Coronary artery (tissue), 2 donors: ENCODE measurements at regions not wholly inside any gene's neighbourhood (a gene's known extent, or its start where the extent isn't known, plus 50 kb on each side); places are given as distances from the start of the nearest gene placed in this dataset.

Experiments
- DNase-seq: peaks from one replicate; pipeline ENCODE4 v3.0.0-alpha.2; 2017; ENCODE audit warnings: low spot score
- H3K27ac ChIP-seq, 2 donors: fragments of 200-600 bp; sonication (generic); one replicate each; pipeline ENCODE4 v1.5.1; 2016 to 2019
- H3K4me3 ChIP-seq: fragments of 200-600 bp; sonication (generic); 2 replicates; pipeline ENCODE4 v1.5.1; 2016; ENCODE audit warnings: mild to moderate bottlenecking, moderate library complexity
- TF ChIP-seq, protein P1 (sequence below): fragments of 200-600 bp; sonication (generic); IDR thresholded peaks from one replicate; pipeline ENCODE4 v1.5.1; 2019; ENCODE audit warnings: antibody characterized with exemption

DNA sequence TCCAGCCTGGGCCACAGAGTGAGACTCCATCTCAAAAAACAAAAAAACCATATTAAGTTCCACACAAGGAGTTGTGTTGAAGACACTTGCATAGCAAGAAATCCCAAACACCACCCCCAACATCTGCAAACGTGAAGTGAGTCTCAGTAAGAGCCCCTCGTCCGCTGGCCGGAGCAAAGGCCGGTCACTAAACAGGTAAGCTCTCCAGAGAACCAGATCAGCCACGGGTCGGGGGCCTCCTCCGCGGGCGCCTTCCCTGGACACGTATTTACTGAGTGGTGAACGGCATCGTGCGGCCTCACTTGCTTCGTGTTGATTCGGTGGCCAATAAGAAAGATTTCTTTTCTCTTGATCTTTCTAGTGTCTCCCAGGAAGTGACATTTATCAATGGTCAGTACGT, 93.6 kb downstream of the MRPL36 start:
- peak; percentile 40 for DNase-seq
- TF ChIP-seq, protein P1, sequence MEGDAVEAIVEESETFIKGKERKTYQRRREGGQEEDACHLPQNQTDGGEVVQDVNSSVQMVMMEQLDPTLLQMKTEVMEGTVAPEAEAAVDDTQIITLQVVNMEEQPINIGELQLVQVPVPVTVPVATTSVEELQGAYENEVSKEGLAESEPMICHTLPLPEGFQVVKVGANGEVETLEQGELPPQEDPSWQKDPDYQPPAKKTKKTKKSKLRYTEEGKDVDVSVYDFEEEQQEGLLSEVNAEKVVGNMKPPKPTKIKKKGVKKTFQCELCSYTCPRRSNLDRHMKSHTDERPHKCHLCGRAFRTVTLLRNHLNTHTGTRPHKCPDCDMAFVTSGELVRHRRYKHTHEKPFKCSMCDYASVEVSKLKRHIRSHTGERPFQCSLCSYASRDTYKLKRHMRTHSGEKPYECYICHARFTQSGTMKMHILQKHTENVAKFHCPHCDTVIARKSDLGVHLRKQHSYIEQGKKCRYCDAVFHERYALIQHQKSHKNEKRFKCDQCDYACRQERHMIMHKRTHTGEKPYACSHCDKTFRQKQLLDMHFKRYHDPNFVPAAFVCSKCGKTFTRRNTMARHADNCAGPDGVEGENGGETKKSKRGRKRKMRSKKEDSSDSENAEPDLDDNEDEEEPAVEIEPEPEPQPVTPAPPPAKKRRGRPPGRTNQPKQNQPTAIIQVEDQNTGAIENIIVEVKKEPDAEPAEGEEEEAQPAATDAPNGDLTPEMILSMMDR, result no peak
- Histone ChIP-seq H3K4me3 (no peak overlapping the region), H3K27ac (no peak overlapping the region)

DNA sequence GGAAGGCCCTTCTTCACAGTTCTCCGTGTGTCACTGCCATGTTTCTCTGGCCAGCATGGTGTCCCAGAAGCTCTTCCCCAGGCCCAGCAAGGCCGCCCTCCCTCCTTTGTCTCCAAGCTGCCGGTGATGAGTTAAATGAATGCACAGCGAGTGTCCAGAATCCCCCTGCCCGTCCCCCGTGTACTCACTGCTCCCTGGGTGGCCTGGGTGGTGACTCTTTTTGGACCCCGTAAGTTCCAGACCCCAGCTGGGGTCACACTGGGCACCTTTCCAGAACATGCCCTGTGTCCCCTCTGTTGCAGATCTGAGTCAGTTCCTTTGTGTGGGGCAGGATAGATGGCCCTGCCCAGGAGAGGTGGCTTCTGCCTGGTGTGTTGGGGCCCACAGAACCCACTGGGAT, 95.0 kb downstream of the MRPL36 start:
- TF ChIP-seq, protein P1, result no peak
- H3K27ac ChIP-seq, result no peak overlapping the region
- no peak for DNase-seq

DNA sequence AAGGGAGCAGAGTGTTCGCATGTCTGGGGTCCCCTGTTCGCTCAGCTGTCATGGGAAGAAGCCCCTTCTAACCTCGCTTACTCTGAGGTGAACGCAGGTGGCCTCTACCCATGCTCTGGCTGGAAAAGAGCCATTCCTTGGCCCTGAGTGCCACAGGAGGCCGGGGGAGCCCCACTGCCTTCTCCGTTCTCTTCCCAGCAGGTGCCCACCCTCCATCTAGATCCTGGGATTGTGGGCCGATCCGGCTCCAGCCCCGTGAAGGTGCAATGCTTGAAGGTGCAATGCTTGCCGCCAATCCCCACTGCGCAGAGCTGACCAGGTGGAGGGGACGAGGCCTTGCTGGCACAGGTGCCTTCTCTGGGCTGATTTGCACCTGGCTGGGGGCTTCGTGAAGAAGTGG, 95.4 kb downstream of the MRPL36 start:
- H3K27ac ChIP-seq, result no peak overlapping the region
- DNase-seq, result peak; percentile 47
- H3K4me3 ChIP-seq, result no peak overlapping the region
- TF ChIP-seq, protein P1, result no peak

More for the DNA sequence above, 95.0 kb downstream of the MRPL36 start:
- no peak overlapping the region for H3K4me3 ChIP-seq

DNA sequence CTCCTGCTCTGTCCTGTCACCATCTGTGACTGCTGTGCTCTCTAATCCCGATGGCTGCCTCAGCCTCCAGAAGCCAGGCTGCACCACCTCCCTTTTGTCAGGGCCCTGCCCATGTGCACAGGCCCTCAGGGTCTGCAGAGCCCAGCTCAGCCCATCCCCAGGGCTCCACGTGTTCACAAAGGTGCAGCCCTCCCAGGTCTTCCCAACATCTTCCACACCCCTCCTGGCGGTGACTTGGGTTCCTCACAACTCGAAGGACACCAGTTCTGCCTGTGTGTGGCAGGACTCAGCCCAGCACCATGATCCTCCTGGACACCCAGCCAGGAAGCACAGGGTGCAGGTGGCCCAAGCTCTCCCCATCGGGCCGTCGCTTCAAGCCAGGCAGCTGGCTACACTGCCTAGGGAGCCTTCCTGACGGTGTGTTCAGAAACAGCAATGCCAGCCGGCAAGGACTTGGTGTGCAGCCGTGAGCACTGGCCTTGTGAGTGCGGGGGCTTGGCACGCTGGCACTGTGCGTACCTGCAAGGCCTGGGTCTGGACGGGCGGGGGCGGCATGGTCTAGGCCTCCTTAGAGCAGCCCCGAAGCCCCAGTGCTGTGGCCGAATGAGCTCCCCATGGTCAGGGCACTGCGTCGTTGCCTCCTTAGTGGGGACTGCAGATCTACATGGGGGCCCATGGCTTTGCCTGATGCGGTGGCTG, 96.1 kb downstream of the MRPL36 start:
- TF ChIP-seq, protein P1, result no peak
- DNase-seq, result no peak
- Histone ChIP-seq H3K27ac (no peak overlapping the region), H3K4me3 (no peak overlapping the region)

DNA sequence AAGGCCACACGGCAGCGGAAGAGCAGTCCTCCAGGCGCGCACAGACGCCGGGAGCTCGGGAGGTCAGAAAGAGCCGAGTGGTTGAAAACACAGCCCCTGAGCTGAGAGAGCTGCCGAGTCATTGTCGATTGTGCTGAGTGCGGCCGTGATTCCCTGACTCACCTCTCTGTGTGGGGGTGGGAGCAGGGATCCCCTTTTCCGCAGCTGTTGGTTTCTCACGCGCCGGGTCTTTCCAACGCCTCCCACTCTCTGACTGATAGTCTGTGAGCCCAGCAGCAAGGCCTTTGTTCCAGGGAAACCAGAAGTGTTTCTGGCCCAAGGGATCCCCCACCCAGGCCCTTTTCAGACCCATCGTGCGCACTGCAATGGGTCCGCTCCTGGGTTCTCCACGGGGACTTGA, 97.3 kb downstream of the MRPL36 start:
- no peak for DNase-seq
- TF ChIP-seq, protein P1, result no peak
- H3K4me3 ChIP-seq, result no peak overlapping the region
- no peak overlapping the region for H3K27ac ChIP-seq

DNA sequence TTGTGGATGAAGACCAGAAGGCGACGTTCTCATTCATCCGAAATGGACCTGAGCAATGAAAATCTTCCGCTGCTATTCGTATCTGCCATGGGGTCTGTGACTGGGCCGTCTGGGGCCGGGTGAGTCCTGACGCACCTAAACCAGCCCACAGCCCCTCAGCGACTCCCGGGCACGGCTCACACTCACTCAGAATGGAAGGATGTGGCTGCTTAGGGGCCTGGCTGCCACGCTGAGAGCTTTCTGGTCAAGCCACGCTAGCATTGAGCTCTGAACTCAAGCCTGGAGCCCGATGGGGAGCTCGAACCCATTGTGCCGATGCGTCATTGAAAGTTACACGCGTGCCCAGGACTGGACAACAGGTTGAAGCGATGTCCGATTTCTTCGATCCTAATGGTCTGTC, 97.8 kb downstream of the MRPL36 start:
- no peak overlapping the region for H3K27ac ChIP-seq
- no peak for DNase-seq
- TF ChIP-seq, protein P1, result no peak
- no peak overlapping the region for H3K4me3 ChIP-seq

DNA sequence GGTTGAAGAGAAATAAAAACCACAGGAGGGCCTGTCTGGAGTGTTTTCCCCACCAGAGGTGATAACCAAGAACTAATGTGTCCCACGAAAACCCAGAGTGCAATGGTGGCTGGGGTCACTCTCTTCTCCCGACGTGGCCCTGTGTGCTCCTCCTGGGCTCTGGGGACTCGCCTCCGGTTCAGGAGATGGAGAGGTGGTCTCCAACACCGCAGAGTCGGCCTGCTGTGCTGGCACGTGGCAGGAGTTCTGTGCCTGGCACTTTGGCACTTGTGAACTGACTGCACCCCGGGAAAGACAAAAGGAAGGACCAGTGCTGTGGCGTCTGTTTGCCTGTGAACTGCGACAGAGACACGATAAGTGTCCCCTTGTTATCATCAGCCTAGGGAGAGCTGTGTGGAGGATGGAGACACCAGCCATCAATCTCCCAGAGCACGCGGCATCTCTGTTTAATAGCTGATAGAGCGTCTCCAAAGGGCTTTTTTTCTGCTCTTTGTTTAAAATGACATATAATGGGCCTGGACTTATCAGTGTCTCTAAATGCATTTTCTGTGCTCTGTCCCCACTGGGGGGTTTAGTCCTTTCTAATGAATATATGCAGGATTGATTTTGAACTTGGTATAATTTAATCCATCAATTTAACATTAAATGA, 98.3 kb downstream of the MRPL36 start:
- DNase-seq, result no peak
- TF ChIP-seq, protein P1, result no peak
- H3K4me3 ChIP-seq, result no peak overlapping the region
- H3K27ac ChIP-seq, result no peak overlapping the region
